Calu3 (cell line): ENCODE measurements at regions not wholly inside any gene's neighbourhood (a gene's known extent, or its start where the extent isn't known, plus 50 kb on each side); places are given as distances from the start of the nearest gene placed in this dataset.

Source experiments
- BruUV-seq: library from RNA; stranded (reverse); fragments of 400-500 nt; replicated peaks from 2 replicates; lab custom pipeline; 2021; lab: Mats Ljungman, UMichigan
- CTCF ChIA-PET: fragments of 300-600 bp; sonication (Branson Sonifier 250); formaldehyde crosslinking; loops from one replicate; lab custom pipeline; 2022; ENCODE audit warnings: antibody characterized with exemption; lab: Charles Lee
- DNase-seq: peaks from one replicate; pipeline ENCODE4 v3.0.0; 2022
- H3K27ac Mint-ChIP-seq: one replicate; pipeline ENCODE4 v1.8.0; 2022; ENCODE audit warnings: mixed read lengths; ENCODE audit not compliant: unreplicated experiment
- H3K27me3 Mint-ChIP-seq: one replicate; pipeline ENCODE4 v1.8.0; 2022; ENCODE audit warnings: mixed read lengths; ENCODE audit not compliant: unreplicated experiment
- H3K36me3 Mint-ChIP-seq: one replicate; pipeline ENCODE4 v1.8.0; 2022; ENCODE audit warnings: mild to moderate bottlenecking, moderate library complexity, mixed read lengths; ENCODE audit not compliant: insufficient read depth, unreplicated experiment
- H3K4me1 Mint-ChIP-seq: one replicate; pipeline ENCODE4 v1.8.0; 2022; ENCODE audit warnings: mild to moderate bottlenecking, low read depth, mixed read lengths; ENCODE audit not compliant: unreplicated experiment
- H3K4me3 Mint-ChIP-seq: one replicate; pipeline ENCODE4 v1.8.0; 2022; ENCODE audit warnings: mild to moderate bottlenecking, low read depth, moderate library complexity, mixed read lengths; ENCODE audit not compliant: unreplicated experiment
- H3K9me3 Mint-ChIP-seq: one replicate; pipeline ENCODE4 v1.8.0; 2022; ENCODE audit warnings: low read depth, mixed read lengths; ENCODE audit not compliant: unreplicated experiment
- intact Hi-C: fragments of 100-400 bp; cut with micrococcal nuclease; formaldehyde crosslinking; loops from one replicate; pipeline ENCODE4 v1.10.0; 2022; ENCODE audit not compliant: unreplicated experiment
- TF ChIP-seq, protein P1 (sequence below): fragments of 200-600 bp; IDR thresholded peaks from one replicate; pipeline ENCODE4 v1.8.0; 2022; ENCODE audit warnings: antibody characterized with exemption; ENCODE audit not compliant: unreplicated experiment

DNA sequence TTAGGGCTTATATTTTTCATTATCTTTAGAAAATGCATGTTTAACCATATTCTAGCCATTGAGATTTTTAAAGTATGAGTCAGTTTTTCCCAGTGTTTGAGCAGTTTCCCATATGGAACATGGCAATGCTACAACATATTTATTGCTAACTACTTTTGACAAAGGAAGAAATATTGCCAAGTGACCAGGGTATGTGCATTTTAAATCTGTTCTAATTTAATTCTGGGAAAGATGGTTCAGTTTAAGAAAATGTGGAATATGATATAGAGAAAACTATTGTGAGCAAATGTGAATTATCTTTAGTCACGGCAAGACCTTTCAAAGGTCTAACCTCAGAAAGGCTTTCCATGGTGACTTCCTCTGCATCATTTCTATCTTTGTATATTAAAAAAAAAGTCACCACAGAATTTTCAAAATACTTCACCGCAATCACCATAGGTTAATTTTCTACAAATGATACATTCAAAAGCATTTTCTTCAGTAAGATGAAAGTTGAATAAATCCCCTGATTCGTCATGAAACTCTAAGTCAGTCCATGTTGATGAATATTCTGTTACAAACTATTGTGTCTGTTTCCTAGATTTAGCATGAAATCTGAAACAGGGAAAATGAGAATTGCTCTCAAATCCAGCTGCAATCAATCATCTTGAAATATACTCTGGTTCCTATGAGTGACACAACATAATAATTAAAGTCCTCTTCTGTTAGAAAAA, 2349.0 kb upstream of the TENM3 start:
- no TSS peak for BruUV-seq
- Mint-ChIP-seq H3K4me1 (no peaks in the 10 kb centered on the region), H3K4me3 (no peak overlapping the region), H3K36me3 (no peaks in the 10 kb centered on the region), H3K27ac (no peak overlapping the region), H3K27me3 (no peaks in the 10 kb centered on the region), H3K9me3 (no peaks in the 10 kb centered on the region)
- TF ChIP-seq, protein P1, sequence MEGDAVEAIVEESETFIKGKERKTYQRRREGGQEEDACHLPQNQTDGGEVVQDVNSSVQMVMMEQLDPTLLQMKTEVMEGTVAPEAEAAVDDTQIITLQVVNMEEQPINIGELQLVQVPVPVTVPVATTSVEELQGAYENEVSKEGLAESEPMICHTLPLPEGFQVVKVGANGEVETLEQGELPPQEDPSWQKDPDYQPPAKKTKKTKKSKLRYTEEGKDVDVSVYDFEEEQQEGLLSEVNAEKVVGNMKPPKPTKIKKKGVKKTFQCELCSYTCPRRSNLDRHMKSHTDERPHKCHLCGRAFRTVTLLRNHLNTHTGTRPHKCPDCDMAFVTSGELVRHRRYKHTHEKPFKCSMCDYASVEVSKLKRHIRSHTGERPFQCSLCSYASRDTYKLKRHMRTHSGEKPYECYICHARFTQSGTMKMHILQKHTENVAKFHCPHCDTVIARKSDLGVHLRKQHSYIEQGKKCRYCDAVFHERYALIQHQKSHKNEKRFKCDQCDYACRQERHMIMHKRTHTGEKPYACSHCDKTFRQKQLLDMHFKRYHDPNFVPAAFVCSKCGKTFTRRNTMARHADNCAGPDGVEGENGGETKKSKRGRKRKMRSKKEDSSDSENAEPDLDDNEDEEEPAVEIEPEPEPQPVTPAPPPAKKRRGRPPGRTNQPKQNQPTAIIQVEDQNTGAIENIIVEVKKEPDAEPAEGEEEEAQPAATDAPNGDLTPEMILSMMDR: no peak
- CTCF ChIA-PET: no interaction called here
- DNase-seq: no peak
- intact Hi-C loops: no loop called here

DNA sequence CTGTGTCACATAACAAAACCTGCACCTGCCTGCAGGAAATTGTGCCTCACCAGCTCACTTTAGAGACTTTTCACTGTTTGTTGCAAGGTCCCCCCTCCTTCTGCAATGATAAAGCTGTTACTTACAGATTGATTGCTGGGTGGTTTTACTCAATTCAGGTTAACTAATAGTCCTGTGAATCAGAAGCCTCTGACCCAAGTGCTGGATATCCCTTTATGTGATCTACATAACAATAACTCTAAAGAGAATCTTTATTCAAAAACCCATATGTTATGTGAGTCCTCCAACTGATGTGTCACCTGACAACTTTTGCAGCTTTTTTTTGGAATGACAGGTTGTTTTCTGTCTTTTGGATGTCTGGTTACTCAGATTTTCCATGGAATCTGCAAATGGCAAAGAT, 2323.6 kb upstream of the TENM3 start:
- intact Hi-C loops: no loop called here
- DNase-seq: no peak
- H3K27me3 Mint-ChIP-seq: no peaks in the 10 kb centered on the region
- no peaks in the 10 kb centered on the region for H3K4me1 Mint-ChIP-seq
- no peaks in the 10 kb centered on the region for H3K36me3 Mint-ChIP-seq
- no peak overlapping the region for H3K4me3 Mint-ChIP-seq
- BruUV-seq: no TSS peak
- TF ChIP-seq, protein P1: no peak
- H3K27ac Mint-ChIP-seq: no peak overlapping the region
- CTCF ChIA-PET: no interaction called here
- H3K9me3 Mint-ChIP-seq: peaks cover 2% of the 10 kb centered on the region

DNA sequence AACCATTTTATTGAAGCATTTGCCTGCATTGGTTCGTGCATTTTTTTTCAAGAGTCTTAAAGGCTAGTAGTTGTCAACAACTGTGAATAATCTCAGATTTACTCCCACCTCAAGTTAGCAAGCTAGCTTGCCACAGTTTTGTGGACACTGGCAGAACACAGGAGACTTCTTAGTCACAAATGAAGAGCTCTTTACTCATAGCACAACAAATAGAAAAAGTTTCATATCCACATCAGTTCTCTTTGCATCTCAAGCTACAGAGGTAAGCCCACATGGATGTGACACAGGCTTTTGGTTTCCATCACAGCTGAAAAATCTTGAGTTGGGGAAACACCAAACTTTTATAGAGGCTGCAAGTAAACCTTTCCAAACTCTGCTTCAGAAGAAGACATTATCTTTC, 2315.7 kb upstream of the TENM3 start:
- CTCF ChIA-PET: no interaction called here
- TF ChIP-seq, protein P1: no peak
- BruUV-seq: no TSS peak
- intact Hi-C loops: no loop called here
- no peaks in the 10 kb centered on the region for H3K36me3 Mint-ChIP-seq
- H3K9me3 Mint-ChIP-seq: peaks cover 6% of the 10 kb centered on the region
- DNase-seq: no peak
- H3K27me3 Mint-ChIP-seq: no peaks in the 10 kb centered on the region
- H3K4me3 Mint-ChIP-seq: no peak overlapping the region
- no peak overlapping the region for H3K27ac Mint-ChIP-seq
- no peaks in the 10 kb centered on the region for H3K4me1 Mint-ChIP-seq

DNA sequence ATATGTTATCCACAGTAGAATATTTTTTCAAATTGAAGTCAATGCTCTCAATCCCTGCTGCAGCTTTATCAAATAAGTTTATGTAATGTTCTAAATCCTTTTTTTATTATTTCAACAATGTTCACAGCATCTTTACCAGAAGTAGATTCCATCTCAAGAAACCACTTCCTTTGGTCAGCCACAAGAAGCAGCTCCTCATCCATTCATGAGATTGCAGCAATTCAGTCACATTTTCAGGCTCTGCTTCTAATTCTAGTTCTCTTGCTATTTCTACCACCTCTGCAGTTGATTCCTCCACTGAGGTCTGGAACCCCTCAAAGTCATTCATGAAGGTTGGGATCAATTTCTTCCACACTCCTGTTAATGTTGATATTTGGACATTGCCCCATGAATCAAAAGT, 2301.3 kb upstream of the TENM3 start:
- no peak overlapping the region for H3K4me3 Mint-ChIP-seq
- H3K27me3 Mint-ChIP-seq: no peaks in the 10 kb centered on the region
- no TSS peak for BruUV-seq
- peaks cover 11% of the 10 kb centered on the region for H3K9me3 Mint-ChIP-seq
- CTCF ChIA-PET: no interaction called here
- TF ChIP-seq, protein P1: no peak
- no peak overlapping the region for H3K27ac Mint-ChIP-seq
- DNase-seq: no peak
- H3K4me1 Mint-ChIP-seq: no peaks in the 10 kb centered on the region
- intact Hi-C loops: no loop called here
- H3K36me3 Mint-ChIP-seq: no peaks in the 10 kb centered on the region
